GM18873 (cell line): ENCODE measurements at regions not wholly inside any gene's neighbourhood (a gene's known extent, or its start where the extent isn't known, plus 50 kb on each side); places are given as distances from the start of the nearest gene placed in this dataset.

Experiments
- ATAC-seq: cut with Tn5 transposase; IDR thresholded peaks from one replicate; pipeline ENCODE4 v1.9.1; 2021; ENCODE audit warnings: mild to moderate bottlenecking, moderate library complexity, moderate number of reproducible peaks; ENCODE audit not compliant: unreplicated experiment, low FRiP score

- no peak for ATAC-seq
Observed at GRCh38 chr14:22393796-22394195, 195.2 kb downstream of the DAD1 start.

DNA sequence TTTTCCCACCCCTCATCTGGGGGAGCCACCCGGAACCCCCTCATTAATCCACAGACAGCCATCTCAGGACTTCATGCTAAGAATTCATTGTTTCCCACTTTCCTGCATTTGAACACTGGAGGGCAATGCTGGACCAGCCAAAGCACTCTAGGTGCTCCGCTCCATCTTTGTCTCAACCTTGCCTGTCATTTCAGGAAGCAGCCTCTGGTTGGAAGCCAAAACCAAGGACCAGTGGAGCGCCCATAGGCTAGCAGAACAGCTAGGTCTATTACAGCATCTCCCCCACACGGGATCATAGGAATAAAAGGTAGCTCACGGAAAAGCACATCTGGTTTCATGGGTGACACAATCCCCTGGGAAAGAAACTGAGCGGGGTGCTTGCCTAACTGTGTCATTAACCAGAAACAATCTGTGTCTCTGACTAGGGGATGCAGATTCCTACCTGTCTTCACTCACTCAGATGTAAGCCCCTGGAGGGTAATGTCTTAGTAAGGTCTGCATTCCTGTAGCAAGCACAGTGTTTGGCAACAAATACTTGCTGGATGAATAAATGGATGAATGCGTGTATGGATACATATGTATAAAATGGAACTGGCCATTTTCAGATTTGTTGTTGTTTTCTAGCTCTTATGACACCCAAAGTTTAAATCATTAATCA is 197.0 kb downstream of the DAD1 start:
- ATAC-seq, result no peak

DNA sequence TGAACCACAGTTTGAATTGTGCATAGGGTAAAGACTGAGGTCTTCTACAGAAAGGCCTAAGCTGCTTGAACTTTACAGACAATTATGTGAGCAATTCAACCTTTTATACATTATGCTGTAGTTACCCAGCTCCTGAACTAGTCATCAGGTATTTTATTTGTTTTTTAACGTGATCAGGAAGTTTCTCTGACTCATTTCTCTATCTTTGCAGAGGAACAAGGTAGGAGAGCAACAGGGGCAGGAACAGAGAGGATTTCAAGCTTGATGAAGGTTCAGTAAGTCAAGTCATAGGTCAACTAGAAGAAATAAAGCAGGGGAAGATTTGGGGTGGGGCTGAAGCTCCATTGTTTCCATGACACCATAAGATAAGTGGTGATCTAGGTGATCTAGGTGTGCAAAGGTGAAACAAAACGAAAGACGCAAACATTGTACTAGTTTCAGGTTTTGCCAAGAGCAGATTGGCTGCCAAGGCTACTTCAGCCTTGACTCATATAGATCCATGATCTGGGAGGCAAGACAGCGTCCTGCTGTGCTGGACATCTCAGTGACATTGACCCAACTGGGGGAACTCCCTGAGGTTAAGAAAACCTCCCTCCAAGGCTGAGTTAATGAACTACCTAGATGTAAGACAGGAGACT is 198.1 kb downstream of the DAD1 start:
- no peak for ATAC-seq

GRCh38 chr14:22390195-22390594 is 198.8 kb downstream of the DAD1 start:
- ATAC-seq, result no peak

DNA sequence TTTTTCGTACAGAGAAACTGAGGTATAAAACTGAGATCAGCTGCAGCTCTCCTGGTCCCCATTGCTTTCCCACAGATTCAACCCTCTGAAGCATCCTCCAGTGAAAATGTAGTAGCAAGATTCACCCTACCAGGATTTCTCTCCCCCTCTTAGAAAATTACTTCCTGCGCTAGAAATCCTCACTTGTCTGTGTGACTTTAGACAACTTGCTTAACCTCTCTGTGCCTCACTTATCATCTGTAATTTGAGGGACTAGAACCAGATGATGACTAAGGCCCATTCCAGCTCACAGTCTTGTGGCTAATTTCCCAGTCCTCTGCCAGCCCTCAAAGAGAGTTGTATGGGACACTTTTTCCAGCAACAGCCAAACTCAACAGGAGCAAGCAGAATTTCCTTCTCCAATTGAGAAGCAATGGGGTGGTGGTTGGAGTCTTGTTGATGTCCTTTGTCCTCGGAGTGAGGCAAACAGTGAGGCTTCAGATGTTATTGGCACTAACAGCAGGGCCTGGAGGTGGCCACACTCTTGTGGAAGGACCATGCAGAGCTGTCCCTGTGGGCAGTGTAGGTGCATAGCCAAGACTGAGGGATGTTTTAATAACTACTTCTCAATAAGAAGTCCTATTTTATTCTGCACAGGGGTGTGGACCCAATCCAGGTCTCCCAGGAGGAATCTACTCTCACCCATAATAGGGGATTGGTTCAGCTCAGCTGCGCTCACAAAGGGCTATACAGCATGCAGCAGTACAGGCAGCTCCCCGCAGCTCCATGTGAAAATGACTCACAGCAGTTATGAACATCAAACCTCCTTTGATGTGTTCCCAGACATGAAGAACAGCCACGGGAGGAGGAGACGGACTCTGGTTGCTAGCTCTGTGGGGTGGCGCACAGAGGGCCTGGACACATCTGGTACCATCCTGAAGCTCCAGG is 200.1 kb downstream of the DAD1 start:
- no peak for ATAC-seq

DNA sequence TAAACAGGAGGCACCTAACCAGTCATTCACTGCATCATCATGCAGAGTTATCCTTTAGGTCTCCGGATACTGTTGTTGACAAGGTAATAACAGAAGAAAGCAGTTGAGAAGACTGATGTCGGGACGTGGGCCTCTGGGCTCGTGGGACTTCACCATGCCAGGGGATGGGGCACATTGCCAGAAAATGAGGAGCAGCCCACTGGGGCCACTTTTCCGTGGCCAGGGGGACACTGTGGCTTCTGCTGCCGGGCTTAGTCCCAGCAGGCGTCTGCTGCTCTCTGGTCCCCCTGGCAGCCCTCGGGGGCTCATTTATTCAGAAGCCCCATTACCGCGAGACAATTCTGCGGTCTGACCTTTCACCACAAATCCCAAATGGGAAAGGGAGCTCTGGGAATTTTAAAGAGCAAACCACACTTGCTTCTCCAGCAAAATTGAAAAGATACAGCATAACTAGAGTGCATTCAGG is 201.2 kb downstream of the DAD1 start:
- ATAC-seq, result no peak

DNA sequence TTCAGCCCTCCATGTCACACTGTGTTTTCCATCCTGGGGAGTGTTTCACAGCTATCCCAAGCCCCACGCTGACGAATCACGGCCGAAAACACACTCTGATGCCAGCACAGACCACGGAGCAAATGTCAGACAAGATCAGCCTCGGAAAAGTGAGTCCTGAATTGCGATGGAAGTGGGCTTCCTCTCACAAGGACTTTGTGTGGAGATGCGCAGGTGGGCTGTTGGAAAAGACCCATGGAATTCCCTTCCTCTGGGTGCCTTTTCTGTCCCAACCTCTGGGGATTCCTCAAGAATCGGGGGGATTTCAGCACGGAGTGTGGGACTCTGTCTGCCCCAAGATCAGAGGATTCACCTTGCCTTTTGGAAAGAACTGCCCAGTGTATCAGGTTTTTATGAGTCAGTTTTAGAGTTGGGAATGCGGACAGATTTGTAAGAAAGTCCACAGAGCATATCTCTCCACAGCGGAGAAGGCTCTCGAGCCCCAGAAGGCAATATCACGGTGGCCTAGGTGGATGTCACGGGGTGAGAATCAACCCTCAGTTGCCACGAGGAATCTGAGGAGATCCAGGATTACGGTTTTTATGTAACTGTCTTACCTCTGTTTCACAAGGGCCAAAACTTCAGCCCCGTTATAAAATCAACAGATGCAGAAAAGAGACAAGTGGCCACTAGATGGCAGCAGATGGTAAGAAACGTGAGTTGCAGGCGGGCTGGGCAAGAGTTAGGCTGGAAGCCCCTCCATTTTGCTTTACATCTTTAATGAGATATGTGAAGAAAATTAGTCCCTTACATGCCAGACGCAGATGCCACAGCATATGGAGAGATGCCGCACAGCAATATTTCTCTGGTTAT is 201.9 kb downstream of the DAD1 start:
- ATAC-seq, result no peak

- no peak for ATAC-seq
Observed at GRCh38 chr14:22384974-22385526, 204.0 kb downstream of the DAD1 start.

- no peak for ATAC-seq
Observed at GRCh38 chr14:22384167-22384549, 204.9 kb downstream of the DAD1 start.

GRCh38 chr14:22383515-22384166 is 205.4 kb downstream of the DAD1 start:
- ATAC-seq, result peak; percentile 49

- ATAC-seq, result no peak
Observed at GRCh38 chr14:22382955-22383354, 206.1 kb downstream of the DAD1 start.

GRCh38 chr14:22382395-22382794 is 206.6 kb downstream of the DAD1 start:
- no peak for ATAC-seq

DNA sequence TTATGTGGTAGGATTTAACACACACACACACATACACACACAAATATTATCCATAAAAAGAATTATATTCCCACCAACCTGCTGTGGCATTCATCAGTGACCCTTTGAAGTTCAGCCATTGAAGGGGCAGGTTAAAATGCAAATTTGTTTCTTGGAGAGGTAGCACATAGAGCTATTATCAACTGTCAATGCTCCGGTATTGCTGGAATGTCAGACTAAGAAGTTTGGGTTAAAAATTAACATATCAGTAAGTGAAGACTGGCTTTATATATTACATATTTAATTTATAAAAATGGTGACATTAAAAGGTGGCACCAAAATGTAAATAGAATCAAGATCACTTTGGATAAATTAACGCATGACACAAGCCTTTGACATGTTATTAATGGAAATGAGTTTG is 207.3 kb downstream of the DAD1 start:
- ATAC-seq, result no peak

DNA sequence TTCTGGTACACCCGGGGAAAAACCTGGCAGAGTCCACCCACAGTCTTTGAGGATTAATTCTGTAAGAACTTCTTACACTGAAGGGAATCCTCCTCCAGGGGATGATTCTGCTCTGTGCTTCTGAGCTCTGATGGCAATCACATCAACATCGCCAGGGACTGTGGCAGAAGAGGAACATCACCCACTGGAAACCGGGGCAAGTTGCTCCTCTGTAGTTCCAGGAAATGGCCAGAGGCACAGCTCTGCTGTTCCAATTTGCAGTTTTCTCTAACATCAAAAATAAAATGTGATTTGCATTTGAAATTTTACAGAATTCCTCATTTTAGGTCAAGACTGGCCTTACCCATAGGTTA is 207.6 kb downstream of the DAD1 start:
- ATAC-seq, result no peak

GRCh38 chr14:22380571-22381407 is 208.2 kb downstream of the DAD1 start:
- no peak for ATAC-seq

- no peak for ATAC-seq
Observed at GRCh38 chr14:22379727-22380126, 209.3 kb downstream of the DAD1 start.

DNA sequence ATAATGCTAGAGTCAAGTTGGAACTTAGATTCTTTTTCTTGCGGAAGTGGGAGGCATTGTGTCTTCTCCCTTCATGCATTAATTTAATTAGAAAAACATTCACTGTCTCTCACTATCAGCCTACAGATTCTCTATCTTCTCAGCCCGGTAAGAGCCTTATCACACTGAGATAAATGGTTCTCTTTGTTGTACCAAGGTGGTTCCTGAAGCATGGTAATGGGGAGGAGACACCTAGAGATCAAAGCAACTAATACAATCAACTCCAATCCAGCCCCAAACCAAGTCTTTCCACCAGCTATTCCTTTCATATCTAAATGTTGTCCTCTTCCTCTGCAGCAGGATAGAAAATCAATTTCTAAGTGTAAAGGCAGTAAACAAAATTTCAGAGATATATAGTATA is 210.8 kb downstream of the DAD1 start:
- no peak for ATAC-seq

- ATAC-seq, result no peak
Observed at GRCh38 chr14:22375321-22375930, 213.6 kb downstream of the DAD1 start.
